Keratinocyte (primary cell): ENCODE measurements at regions not wholly inside any gene's neighbourhood (a gene's known extent, or its start where the extent isn't known, plus 50 kb on each side); places are given as distances from the start of the nearest gene placed in this dataset.

Experiments
- DNase-seq: peaks from one replicate; pipeline ENCODE4 v3.0.0-alpha.2; 2011; ENCODE audit warnings: low read depth, missing footprints, low spot score
- FAIRE-seq: peaks from 2 replicates; lab custom pipeline; 2011; peaks lifted over from hg19 to GRCh38; lab: Jason Lieb, UNC
- H2AFZ ChIP-seq: 2 replicates; pipeline ENCODE4 v1.6.0; 2012; ENCODE audit warnings: low read length, control low read depth, inconsistent platforms; ENCODE audit not compliant: control insufficient read depth
- H3K27ac ChIP-seq: 2 replicates; pipeline ENCODE4 v1.5.1; 2011; ENCODE audit warnings: low read length; ENCODE audit not compliant: control insufficient read depth, insufficient read depth
- H3K27me3 ChIP-seq: 3 replicates; pipeline ENCODE4 v1.6.0; 2011; ENCODE audit warnings: low read length; ENCODE audit not compliant: control insufficient read depth, insufficient read depth; ENCODE audit errors: extremely low read depth
- H3K36me3 ChIP-seq, 2 experiments: 2 replicates in 1 of 2; 3 replicates in 1 of 2; pipeline ENCODE4 v1.5.1; 2011; ENCODE audit warnings: low read length in 2 of 2, mild to moderate bottlenecking in 1 of 2; ENCODE audit not compliant: control insufficient read depth in 2 of 2, insufficient read depth in 2 of 2; ENCODE audit errors: extremely low read depth in 1 of 2
- H3K4me1 ChIP-seq: 3 replicates; pipeline ENCODE4 v1.5.1; 2011; ENCODE audit warnings: low read length; ENCODE audit not compliant: control insufficient read depth, insufficient read depth; ENCODE audit errors: extremely low read depth
- H3K4me2 ChIP-seq: 3 replicates; pipeline ENCODE4 v1.6.0; 2011; ENCODE audit warnings: low read depth, low read length; ENCODE audit not compliant: control insufficient read depth, insufficient read depth; ENCODE audit errors: extremely low read depth
- H3K4me3 ChIP-seq, 3 experiments: fragments of 200-600 bp in 1 of 3; sonication (generic) in 1 of 3; 2 replicates in 2 of 3; 3 replicates in 1 of 3; pipeline ENCODE4 v1.5.1; 2011 to 2016; ENCODE audit warnings: low read length in 3 of 3, mild to moderate bottlenecking in 3 of 3, control low read depth in 2 of 3, inconsistent platforms in 1 of 3, low read depth in 1 of 3, mixed read lengths in 1 of 3, mixed run types in 1 of 3, moderate library complexity in 1 of 3; ENCODE audit not compliant: control insufficient read depth in 2 of 3, insufficient read depth in 2 of 3; ENCODE audit errors: extremely low read depth in 1 of 3
- H3K79me2 ChIP-seq: 2 replicates; pipeline ENCODE4 v1.6.0; 2012; ENCODE audit warnings: low read length; ENCODE audit not compliant: control insufficient read depth, insufficient read depth
- H3K9ac ChIP-seq: 3 replicates; pipeline ENCODE4 v1.6.0; 2011; ENCODE audit warnings: low read length; ENCODE audit not compliant: control insufficient read depth, insufficient read depth; ENCODE audit errors: extremely low read depth
- H3K9me1 ChIP-seq: 3 replicates; pipeline ENCODE4 v1.6.0; 2011; ENCODE audit warnings: low read length; ENCODE audit not compliant: control insufficient read depth, insufficient read depth; ENCODE audit errors: extremely low read depth
- H3K9me3 ChIP-seq: 2 replicates; pipeline ENCODE4 v1.5.1; 2012; ENCODE audit warnings: low read depth, low read length; ENCODE audit not compliant: control insufficient read depth
- H4K20me1 ChIP-seq: 3 replicates; pipeline ENCODE4 v1.6.0; 2011; ENCODE audit warnings: low read length; ENCODE audit not compliant: control insufficient read depth, insufficient read depth; ENCODE audit errors: extremely low read depth
- CTCF ChIP-seq, 3 experiments: IDR thresholded peaks in 1 of 3; conservative IDR thresholded peaks in 1 of 3; optimal IDR thresholded peaks in 1 of 3; 2 replicates in 2 of 3; 3 replicates in 1 of 3; pipeline versions ENCODE3 to v1.5.1; 2011; ENCODE audit warnings: low read length in 3 of 3, mild to moderate bottlenecking in 3 of 3, moderate library complexity in 2 of 3, control low read depth in 1 of 3, inconsistent platforms in 1 of 3; ENCODE audit not compliant: insufficient read depth in 2 of 3; ENCODE audit errors: extremely low read depth in 1 of 3
- EZH2 ChIP-seq: IDR thresholded peaks from one replicate; pipeline ENCODE4 v1.6.1; 2012; ENCODE audit warnings: inconsistent platforms, mild to moderate bottlenecking, low read length, moderate library complexity
- dilution Hi-C: fragments of 300-500 bp; cut with MboI; formaldehyde crosslinking; loops from one replicate; pipeline ENCODE4 v1.7.0; 2020; ENCODE audit warnings: low sequenced_read_pairs; ENCODE audit not compliant: extremely low pct_ligation_motif_present

DNA sequence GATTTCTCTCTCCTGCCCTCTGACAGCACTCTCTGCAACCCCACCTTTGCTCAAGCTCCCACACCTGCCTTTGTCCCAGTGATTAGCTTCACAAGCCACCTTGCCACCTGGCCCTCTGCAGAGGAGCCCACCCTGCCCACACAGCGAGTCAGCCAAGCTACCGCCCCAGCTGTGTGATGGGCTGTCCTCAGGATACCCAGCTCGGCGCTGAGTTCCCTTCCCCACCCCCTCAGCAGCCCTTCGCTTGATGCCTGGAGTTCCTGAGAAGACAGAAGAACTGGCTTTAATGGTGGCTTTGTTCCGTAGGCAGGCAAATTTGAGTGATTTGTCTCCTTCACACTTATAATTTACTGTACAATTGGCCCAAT is 266.4 kb downstream of the CBLN1 start:
- Histone ChIP-seq H3K4me3 (no peak overlapping the region), H3K9me3 (no peaks in the 10 kb centered on the region), H3K27me3 (no peaks in the 10 kb centered on the region), H4K20me1 (no peaks in the 10 kb centered on the region), H3K9ac (no peak overlapping the region), H3K27ac (no peak overlapping the region), H3K4me2 (no peak overlapping the region), H2AFZ (no peak overlapping the region), H3K79me2 (no peaks in the 10 kb centered on the region), H3K4me1 (peaks cover 4% of the 10 kb centered on the region), H3K36me3 (no peaks in the 10 kb centered on the region), H3K9me1 (no peaks in the 10 kb centered on the region)
- dilution Hi-C loops, result no loop called here
- no peak for TF ChIP-seq EZH2
- no peak for TF ChIP-seq CTCF (optimal IDR thresholded peaks at IDR 0.05 in 1 of 3, IDR thresholded peaks at IDR 0.05 in 1 of 3, conservative IDR thresholded peaks at IDR 0.05 in 1 of 3; ENCODE audit: extremely low read depth in 1 of 3, insufficient read depth in 2 of 3, low read length in 3 of 3)
- no peak for FAIRE-seq
- DNase-seq, result no peak

DNA sequence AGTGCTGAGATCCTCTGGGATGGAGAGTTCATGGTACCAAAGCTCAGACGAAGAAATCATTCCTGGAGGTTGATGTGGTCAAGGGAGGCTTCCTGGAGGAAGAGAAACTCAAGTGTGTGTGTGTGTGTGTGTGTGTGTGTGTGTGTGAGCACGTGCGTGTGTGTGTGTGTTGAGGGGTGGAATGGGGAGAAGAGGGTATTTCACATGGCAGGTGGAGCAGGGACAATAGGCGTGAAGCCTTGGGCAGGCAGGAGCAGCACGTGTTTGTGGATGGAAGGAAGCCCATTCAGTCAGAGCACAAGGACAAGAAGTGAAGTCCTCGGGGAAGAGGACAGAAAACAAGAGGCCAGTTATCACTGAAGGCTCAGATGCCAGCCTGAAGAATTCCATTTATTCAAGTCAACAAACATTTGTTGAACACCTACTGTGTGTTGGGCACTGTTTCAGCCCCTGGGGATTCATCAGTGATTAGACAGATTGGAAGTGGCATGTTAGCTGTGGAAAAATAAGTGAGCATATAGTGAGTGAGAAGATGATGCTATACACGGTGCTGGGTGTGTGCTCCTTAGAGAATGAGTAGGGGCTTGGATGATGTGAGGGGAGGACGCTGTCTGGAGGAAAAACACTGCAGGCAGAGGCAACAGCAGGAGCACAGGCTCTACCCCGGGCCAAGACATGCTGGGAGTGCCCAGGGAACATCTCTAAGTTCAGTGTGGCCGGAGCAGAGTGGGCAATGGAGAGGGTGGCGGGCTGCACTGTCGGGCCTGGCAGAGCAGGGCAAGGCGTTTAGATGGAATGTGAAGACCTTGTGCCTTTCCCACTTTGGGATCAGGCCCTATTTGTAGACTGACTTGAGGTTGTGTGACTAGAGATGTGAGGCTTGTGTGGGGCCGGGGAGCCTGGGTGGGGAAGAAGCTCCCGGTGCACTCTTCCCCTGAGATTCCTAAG is 267.1 kb downstream of the CBLN1 start:
- Histone ChIP-seq H3K36me3 (no peaks in the 10 kb centered on the region), H2AFZ (no peak overlapping the region), H3K27me3 (no peaks in the 10 kb centered on the region), H3K4me2 (no peak overlapping the region), H3K4me1 (no peaks in the 10 kb centered on the region), H4K20me1 (no peaks in the 10 kb centered on the region), H3K9me3 (no peaks in the 10 kb centered on the region), H3K79me2 (no peaks in the 10 kb centered on the region), H3K4me3 (no peak overlapping the region), H3K9ac (no peak overlapping the region), H3K27ac (no peak overlapping the region), H3K9me1 (no peaks in the 10 kb centered on the region)
- DNase-seq, result no peak
- FAIRE-seq, result no peak
- TF ChIP-seq EZH2, result no peak
- TF ChIP-seq CTCF (optimal IDR thresholded peaks at IDR 0.05 in 1 of 3, IDR thresholded peaks at IDR 0.05 in 1 of 3, conservative IDR thresholded peaks at IDR 0.05 in 1 of 3; ENCODE audit: extremely low read depth in 1 of 3, insufficient read depth in 2 of 3, low read length in 3 of 3), result no peak
- dilution Hi-C loops, result no loop called here
